A549 (cell line): ENCODE measurements at regions not wholly inside any gene's neighbourhood (a gene's known extent, or its start where the extent isn't known, plus 50 kb on each side); places are given as distances from the start of the nearest gene placed in this dataset.

ENCODE experiments used
- ATAC-seq, 2 experiments: fragments of 200-7000 bp in 1 of 2; fragments of >200 bp in 1 of 2; cut with Nextera tagmentation in 1 of 2; cut with Tn5 transposase in 1 of 2; 3 replicates each; pipeline versions ENCODE4 v1.8.0 to v1.9.1; 2018 to 2020; ENCODE audit warnings: mild to moderate bottlenecking in 1 of 2, moderate library complexity in 1 of 2
- CTCF ChIA-PET: fragments of 300-600 bp; sonication (Branson Sonifier 250); formaldehyde crosslinking; extraction: SDS; loops from one replicate; lab custom pipeline; 2021; ENCODE audit warnings: antibody characterized with exemption, inconsistent platforms; lab: Yijun Ruan, JAX
- POLR2A ChIA-PET: fragments of 350-600 bp; formaldehyde crosslinking; extraction: SDS; loops from one replicate; lab custom pipeline; 2021; ENCODE audit warnings: antibody characterized with exemption, inconsistent platforms; lab: Yijun Ruan, JAX
- DNase-seq, 2 experiments: peaks; one replicate each; pipeline versions ENCODE4 v3.0.0 to v3.0.0-alpha.2; 2011 to 2016; ENCODE audit warnings: low read depth in 1 of 2, low spot score in 1 of 2
- FAIRE-seq: peaks from 2 replicates; lab custom pipeline; 2011; peaks lifted over from hg19 to GRCh38; lab: Jason Lieb, UNC
- H3K27ac ChIP-seq, 2 experiments: fragments of >200 bp; sonication (Bioruptor Twin); formaldehyde crosslinking; 3 replicates each; pipeline ENCODE4 v1.5.1; 2016 to 2017
- H3K4me1 ChIP-seq: fragments of >200 bp; sonication (Bioruptor Twin); formaldehyde crosslinking; 3 replicates; pipeline ENCODE4 v1.6.1; 2016
- H3K4me2 ChIP-seq: fragments of >200 bp; sonication (Bioruptor Twin); formaldehyde crosslinking; 3 replicates; pipeline ENCODE4 v1.6.1; 2016
- H3K4me3 ChIP-seq: fragments of >200 bp; sonication (Bioruptor Twin); formaldehyde crosslinking; 3 replicates; pipeline ENCODE4 v1.5.1; 2016
- H3K9me3 ChIP-seq: fragments of >200 bp; sonication (Bioruptor Twin); formaldehyde crosslinking; 3 replicates; pipeline ENCODE4 v1.6.1; 2016
- BCL3 ChIP-seq: fragments of >200 bp; sonication (Bioruptor Twin); formaldehyde crosslinking; IDR thresholded peaks from 3 replicates; pipeline ENCODE4 v1.6.1; 2016
- BHLHE40 ChIP-seq: IDR thresholded peaks from 2 replicates; pipeline ENCODE4 v1.6.1; 2012; ENCODE audit warnings: low read depth, low read length, inconsistent platforms
- CHD4 ChIP-seq: fragments of 200-600 bp; sonication (generic); IDR thresholded peaks from 2 replicates; pipeline ENCODE4 v1.6.1; 2016; ENCODE audit warnings: antibody characterized with exemption, mild to moderate bottlenecking, borderline replicate concordance
- CTCF ChIP-seq: fragments of >200 bp; sonication (Bioruptor Twin); formaldehyde crosslinking; IDR thresholded peaks from 3 replicates; pipeline ENCODE4 v1.5.1; 2016
- E2F6 ChIP-seq: IDR thresholded peaks from 2 replicates; pipeline ENCODE4 v1.6.1; 2012; ENCODE audit warnings: low read depth, borderline replicate concordance
- FOSB ChIP-seq: fragments of 250-450 bp; sonication (Bioruptor Pico); IDR thresholded peaks from 2 replicates; pipeline ENCODE4 v1.5.0; 2020; ENCODE audit warnings: mild to moderate bottlenecking, moderate library complexity
- FOSL2 ChIP-seq, 2 experiments: fragments of 450-650 bp in 1 of 2; fragments of >200 bp in 1 of 2; sonication (Bioruptor Twin) in 1 of 2; formaldehyde crosslinking; IDR thresholded peaks; 2 replicates each; pipeline versions ENCODE4 v1.5.0 to v1.6.1; 2016 to 2020; ENCODE audit warnings: mild to moderate bottlenecking in 1 of 2, moderate library complexity in 1 of 2
- HDAC2 ChIP-seq: fragments of 200-600 bp; sonication (generic); IDR thresholded peaks from 2 replicates; pipeline ENCODE4 v1.6.1; 2016
- HEYL ChIP-seq: fragments of 250-450 bp; sonication (Bioruptor Pico); IDR thresholded peaks from 2 replicates; pipeline ENCODE4 v1.8.0; 2021; ENCODE audit warnings: mild to moderate bottlenecking, moderate library complexity
- JUNB ChIP-seq: fragments of >200 bp; sonication (Bioruptor Twin); formaldehyde crosslinking; IDR thresholded peaks from 2 replicates; pipeline ENCODE4 v1.6.1; 2016
- KDM5A ChIP-seq: fragments of 200-600 bp; sonication (generic); IDR thresholded peaks from 2 replicates; pipeline ENCODE4 v1.6.1; 2016; ENCODE audit warnings: antibody characterized with exemption, mild to moderate bottlenecking
- NFE2L2 ChIP-seq: fragments of 150-350 bp; conservative IDR thresholded peaks from 2 replicates; pipeline ENCODE4 v1.6.1; 2014; ENCODE audit warnings: low read length
- PHF8 ChIP-seq: fragments of 200-600 bp; sonication (generic); IDR thresholded peaks from 2 replicates; pipeline ENCODE4 v1.6.1; 2016; ENCODE audit warnings: low read depth, mild to moderate bottlenecking, antibody characterized with exemption, moderate library complexity, borderline replicate concordance
- REST ChIP-seq: fragments of 200-600 bp; sonication (generic); IDR thresholded peaks from 2 replicates; pipeline ENCODE4 v1.6.1; 2016; ENCODE audit warnings: antibody characterized with exemption, mild to moderate bottlenecking, moderate library complexity
- RNF2 ChIP-seq: fragments of 200-600 bp; sonication (generic); IDR thresholded peaks from 2 replicates; pipeline ENCODE4 v1.6.1; 2016; ENCODE audit warnings: low read depth, mild to moderate bottlenecking, antibody characterized with exemption, moderate library complexity, borderline replicate concordance
- SMC3 ChIP-seq: fragments of >200 bp; sonication (Bioruptor Twin); formaldehyde crosslinking; IDR thresholded peaks from 3 replicates; pipeline ENCODE4 v1.6.1; 2018; ENCODE audit warnings: inconsistent platforms
- TFCP2L1 ChIP-seq: fragments of 250-450 bp; sonication (Bioruptor Pico); IDR thresholded peaks from 2 replicates; pipeline ENCODE4 v1.5.0; 2021; ENCODE audit warnings: mild to moderate bottlenecking
- TP53 ChIP-seq: fragments of 250-450 bp; sonication (Bioruptor Pico); IDR thresholded peaks from 2 replicates; pipeline ENCODE4 v1.5.0; 2021; ENCODE audit warnings: mild to moderate bottlenecking, moderate library complexity
- WGBS: methylation state at CpG from one replicate; pipeline ENCODE4 v1.1.6; 2017; ENCODE audit errors: missing lambda C conversion rate; 5-methylcytosine and 5-hydroxymethylcytosine counted together

- TF ChIP-seq PHF8 (no peak), TP53 (CRISPR knock-in tag) (no peak), HEYL (no peak), BCL3 (no peak), BHLHE40 (no peak), HDAC2 (no peak), FOSB (CRISPR knock-in tag) (no peak), REST (no peak), SMC3 (no peak), CTCF (no peak)
- POLR2A ChIA-PET, result no interaction called here
- no peak overlapping the region for H3K4me2 ChIP-seq
- H3K9me3 ChIP-seq, result no peaks in the 10 kb centered on the region
- DNase-seq (no peak), ATAC-seq (no peak), FAIRE-seq (no peak)
- WGBS, result 60% methylated on average over 5 of the region's 8 CpGs
- H3K27ac ChIP-seq, result no peak overlapping the region
- no peak overlapping the region for H3K4me3 ChIP-seq
- CTCF ChIA-PET, result interaction anchor here (0.6 to 1.9 kb wide), 5 partner anchors 14 to 422 kb away, joined by 3 to 7 read pairs (median 3); no protein-coding TSS in a partner anchor
- H3K4me1 ChIP-seq, result no peaks in the 10 kb centered on the region
Observed at GRCh38 chr10:71077143-71077581, 135.2 kb upstream of the UNC5B start.

GRCh38 chr10:71077796-71078453 is 134.4 kb upstream of the UNC5B start:
- POLR2A ChIA-PET, result no interaction called here
- FAIRE-seq (no peak), DNase-seq (no peak), ATAC-seq (no peak)
- CTCF ChIA-PET, result interaction anchor here (1.5 to 1.9 kb wide), 2 partner anchors 153 to 175 kb away, joined by 3 to 7 read pairs; no protein-coding TSS in a partner anchor
- WGBS, result 42% methylated on average over 4 of the region's 4 CpGs
- no peak for TF ChIP-seq BCL3
- no peak for TF ChIP-seq TP53 (CRISPR knock-in tag)
- no peak for TF ChIP-seq NFE2L2
- Histone ChIP-seq H3K4me3 (no peak overlapping the region), H3K4me2 (no peak overlapping the region), H3K4me1 (no peaks in the 10 kb centered on the region), H3K27ac (no peak overlapping the region), H3K9me3 (no peaks in the 10 kb centered on the region)

GRCh38 chr10:71078454-71079145 is 133.8 kb upstream of the UNC5B start:
- H3K27ac ChIP-seq, result no peak overlapping the region
- CTCF ChIA-PET, result interaction anchor here (1.4 to 1.5 kb wide), 2 partner anchors 18 to 176 kb away, joined by 3 read pairs; no protein-coding TSS in a partner anchor
- no peaks in the 10 kb centered on the region for H3K4me1 ChIP-seq
- POLR2A ChIA-PET, result no interaction called here
- no peak overlapping the region for H3K4me2 ChIP-seq
- WGBS, result 67% methylated on average over 14 of the region's 14 CpGs
- ATAC-seq (no peak), FAIRE-seq (no peak), DNase-seq (no peak)
- no peak overlapping the region for H3K4me3 ChIP-seq
- H3K9me3 ChIP-seq, result no peaks in the 10 kb centered on the region
- TF ChIP-seq JUNB (no peak), E2F6 (no peak), KDM5A (no peak), FOSL2 (IDR thresholded peaks at IDR 0.05) (no peak), FOSL2 (CRISPR knock-in tag; IDR thresholded peaks at IDR 0.05) (no peak), REST (no peak), RNF2 (no peak), CHD4 (no peak), TFCP2L1 (CRISPR knock-in tag) (no peak), TP53 (CRISPR knock-in tag) (no peak)
